Endothelial cell of umbilical vein (primary cell): ENCODE measurements at regions not wholly inside any gene's neighbourhood (a gene's known extent, or its start where the extent isn't known, plus 50 kb on each side); places are given as distances from the start of the nearest gene placed in this dataset.

ENCODE experiments used
- BruUV-seq: library from RNA; stranded (reverse); fragments of 400-500 nt; replicated peaks from 2 replicates; lab custom pipeline; 2021; lab: Mats Ljungman, UMichigan
- CTCF ChIA-PET: fragments of 300-600, 350-600 bp; sonication (Branson Sonifier 250); formaldehyde crosslinking; loops from one replicate; lab custom pipeline; 2021; ENCODE audit warnings: antibody characterized with exemption, inconsistent platforms; lab: Charles Lee
- POLR2A ChIA-PET: fragments of 300-600, 350-600 bp; sonication (Branson Sonifier 250); formaldehyde crosslinking; loops from one replicate; lab custom pipeline; 2021; ENCODE audit warnings: antibody characterized with exemption, inconsistent platforms; lab: Charles Lee
- DNase-seq: peaks from one replicate; pipeline ENCODE4 v3.0.0-alpha.2; 2011; ENCODE audit warnings: low read depth, low spot score
- FAIRE-seq: peaks from 2 replicates; lab custom pipeline; 2011; peaks lifted over from hg19 to GRCh38; lab: Jason Lieb, UNC
- H2AFZ ChIP-seq: 2 replicates; pipeline ENCODE4 v1.6.0; 2012; ENCODE audit warnings: low read depth, low read length, control low read depth, inconsistent platforms
- H3K27ac ChIP-seq: 2 replicates; pipeline ENCODE4 v1.5.1; 2011; ENCODE audit warnings: low read depth, mild to moderate bottlenecking, control low read depth, low read length, moderate library complexity; ENCODE audit not compliant: insufficient read depth
- H3K27me3 ChIP-seq, 2 experiments: 2 replicates each; pipeline versions ENCODE4 v1.6.0 to v1.6.1; 2011; ENCODE audit warnings: low read length in 2 of 2, mixed read lengths in 1 of 2; ENCODE audit not compliant: control insufficient read depth in 2 of 2, insufficient read depth in 2 of 2
- H3K36me3 ChIP-seq, 2 experiments: 2 replicates in 1 of 2; 3 replicates in 1 of 2; pipeline ENCODE4 v1.5.1; 2011; ENCODE audit warnings: low read length in 2 of 2, mild to moderate bottlenecking in 1 of 2, moderate library complexity in 1 of 2; ENCODE audit not compliant: control insufficient read depth in 2 of 2, insufficient read depth in 2 of 2; ENCODE audit errors: extremely low read depth in 1 of 2
- H3K4me1 ChIP-seq: 3 replicates; pipeline ENCODE4 v1.5.1; 2011; ENCODE audit warnings: mild to moderate bottlenecking, low read length; ENCODE audit not compliant: control insufficient read depth, insufficient read depth; ENCODE audit errors: extremely low read depth
- H3K4me2 ChIP-seq: 2 replicates; pipeline ENCODE4 v1.6.1; 2011; ENCODE audit warnings: low read length, control low read depth, mixed read lengths; ENCODE audit not compliant: insufficient read depth
- H3K4me3 ChIP-seq, 3 experiments: fragments of 200-600 bp in 1 of 3; sonication (generic), shearing (Covaris generic) in 1 of 3; replicated peaks in 1 of 3; 2 replicates each; pipeline ENCODE4 v1.5.1; 2011 to 2016; ENCODE audit warnings: control low read depth in 3 of 3, low read length in 3 of 3, mild to moderate bottlenecking in 2 of 3, inconsistent platforms in 1 of 3, low read depth in 1 of 3, moderate library complexity in 1 of 3; ENCODE audit not compliant: insufficient read depth in 1 of 3
- H3K79me2 ChIP-seq: 2 replicates; pipeline ENCODE4 v1.6.0; 2012; ENCODE audit warnings: low read length, inconsistent platforms; ENCODE audit not compliant: control insufficient read depth, insufficient read depth
- H3K9ac ChIP-seq: replicated peaks from 2 replicates; pipeline ENCODE3; 2011; ENCODE audit warnings: low read length, control low read depth; ENCODE audit not compliant: insufficient read depth; ENCODE audit errors: extremely low read depth
- H3K9me1 ChIP-seq: replicated peaks from 3 replicates; pipeline ENCODE4 v1.6.0; 2011; ENCODE audit warnings: mild to moderate bottlenecking, low read length; ENCODE audit not compliant: control insufficient read depth, insufficient read depth; ENCODE audit errors: extremely low read depth
- H3K9me3 ChIP-seq: replicated peaks from 2 replicates; pipeline ENCODE4 v1.5.1; 2012; ENCODE audit warnings: low read length, inconsistent platforms; ENCODE audit not compliant: control insufficient read depth, insufficient read depth
- H4K20me1 ChIP-seq: replicated peaks from 2 replicates; pipeline ENCODE3; 2011; ENCODE audit warnings: mild to moderate bottlenecking, low read length; ENCODE audit not compliant: control insufficient read depth, insufficient read depth; ENCODE audit errors: extremely low read depth
- EZH2 ChIP-seq: IDR thresholded peaks from 2 replicates; pipeline ENCODE4 v1.6.1; 2012; ENCODE audit warnings: borderline replicate concordance, low read depth, mild to moderate bottlenecking, moderate library complexity, low read length, inconsistent platforms; ENCODE audit not compliant: severe bottlenecking
- FOS ChIP-seq: IDR thresholded peaks from 2 replicates; pipeline ENCODE4 v1.6.1; 2011; ENCODE audit warnings: mild to moderate bottlenecking, low read length, moderate library complexity, borderline replicate concordance; ENCODE audit not compliant: insufficient read depth
- GATA2 ChIP-seq: IDR thresholded peaks from 2 replicates; pipeline ENCODE4 v1.7.0; 2011; ENCODE audit warnings: low read depth, mild to moderate bottlenecking, moderate library complexity, mixed read lengths, low read length; ENCODE audit not compliant: insufficient read length, insufficient read depth
- JUN ChIP-seq: IDR thresholded peaks from 2 replicates; pipeline ENCODE4 v1.6.1; 2011; ENCODE audit warnings: borderline replicate concordance, low read depth; ENCODE audit not compliant: insufficient read length, insufficient read depth
- MYC ChIP-seq: IDR thresholded peaks from one replicate; pipeline ENCODE4 v1.6.1; 2011; ENCODE audit warnings: mild to moderate bottlenecking, low read depth, low read length
- POLR2A ChIP-seq: IDR thresholded peaks from 2 replicates; pipeline ENCODE4 v1.6.1; 2012; ENCODE audit warnings: low read depth, mild to moderate bottlenecking, control low read depth, low read length
- POLR2AphosphoS5 ChIP-seq: IDR thresholded peaks from 2 replicates; pipeline ENCODE4 v1.6.1; 2012; ENCODE audit warnings: low read depth, mild to moderate bottlenecking, control low read depth, low read length, moderate library complexity; ENCODE audit not compliant: insufficient read depth
- dilution Hi-C: fragments of 300-500 bp; cut with MboI; formaldehyde crosslinking; loops from one replicate; pipeline ENCODE4 v1.15.0; 2019; ENCODE audit warnings: low sequenced_read_pairs; ENCODE audit not compliant: extremely low pct_ligation_motif_present
- intact Hi-C: fragments of 100-400 bp; cut with micrococcal nuclease; formaldehyde crosslinking; loops from one replicate; pipeline ENCODE4 v1.10.0; 2022
- TF ChIP-seq, protein P1 (sequence below), 2 donors: IDR thresholded peaks; 1 replicate in 1 of 2; 2 replicates in 1 of 2; pipeline ENCODE4 v1.5.1; 2011; ENCODE audit warnings: low read length in 2 of 2, mild to moderate bottlenecking in 2 of 2, moderate library complexity in 2 of 2, control low read depth in 1 of 2, inconsistent platforms in 1 of 2, low read depth in 1 of 2; ENCODE audit not compliant: insufficient read depth in 1 of 2; ENCODE audit errors: extremely low read depth in 1 of 2
- TF ChIP-seq, protein P2 (sequence below): IDR thresholded peaks from 2 replicates; pipeline ENCODE4 v1.6.1; 2011; ENCODE audit not compliant: insufficient read depth, insufficient read length

DNA sequence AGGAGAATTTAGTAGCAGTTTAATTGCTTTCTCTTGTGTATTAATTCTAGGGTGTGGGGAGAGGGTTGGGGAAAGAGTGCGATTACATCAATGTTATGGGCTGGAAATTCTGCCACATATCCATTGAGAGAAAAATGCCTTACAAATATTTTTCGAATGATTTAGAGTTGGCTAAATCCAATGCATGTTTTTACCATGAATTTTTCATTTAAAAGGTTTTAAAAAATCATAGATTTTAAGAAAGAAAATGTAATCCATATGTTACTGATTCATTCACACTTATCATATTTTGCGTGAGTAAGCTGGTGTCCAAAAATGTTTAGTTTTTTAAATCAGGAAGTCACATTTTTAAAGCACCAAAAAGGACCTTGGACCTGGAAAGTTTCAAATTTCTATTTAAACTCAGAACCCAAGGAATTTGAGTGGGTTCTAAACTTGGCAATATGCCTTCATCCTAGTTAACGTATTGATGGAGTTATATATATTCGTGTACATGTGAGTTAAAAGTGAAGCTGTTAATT, 627.4 kb upstream of the CITED2 start:
- FAIRE-seq (no peak), DNase-seq (no peak)
- Histone ChIP-seq H3K4me1 (no peaks in the 10 kb centered on the region), H4K20me1 (no peaks in the 10 kb centered on the region), H3K4me3 (no peak overlapping the region), H3K27ac (no peak overlapping the region), H3K4me2 (no peak overlapping the region), H2AFZ (no peak overlapping the region), H3K27me3 (no peaks in the 10 kb centered on the region), H3K9me1 (no peaks in the 10 kb centered on the region), H3K9ac (no peak overlapping the region), H3K36me3 (no peaks in the 10 kb centered on the region), H3K79me2 (no peaks in the 10 kb centered on the region), H3K9me3 (no peaks in the 10 kb centered on the region)
- CTCF ChIA-PET, result no interaction called here
- no TSS peak for BruUV-seq
- POLR2A ChIA-PET, result no interaction called here
- dilution Hi-C loops (no loop called here), intact Hi-C loops (no loop called here)
- TF ChIP-seq POLR2A (no peak), MYC (no peak)
- TF ChIP-seq, protein P1, sequence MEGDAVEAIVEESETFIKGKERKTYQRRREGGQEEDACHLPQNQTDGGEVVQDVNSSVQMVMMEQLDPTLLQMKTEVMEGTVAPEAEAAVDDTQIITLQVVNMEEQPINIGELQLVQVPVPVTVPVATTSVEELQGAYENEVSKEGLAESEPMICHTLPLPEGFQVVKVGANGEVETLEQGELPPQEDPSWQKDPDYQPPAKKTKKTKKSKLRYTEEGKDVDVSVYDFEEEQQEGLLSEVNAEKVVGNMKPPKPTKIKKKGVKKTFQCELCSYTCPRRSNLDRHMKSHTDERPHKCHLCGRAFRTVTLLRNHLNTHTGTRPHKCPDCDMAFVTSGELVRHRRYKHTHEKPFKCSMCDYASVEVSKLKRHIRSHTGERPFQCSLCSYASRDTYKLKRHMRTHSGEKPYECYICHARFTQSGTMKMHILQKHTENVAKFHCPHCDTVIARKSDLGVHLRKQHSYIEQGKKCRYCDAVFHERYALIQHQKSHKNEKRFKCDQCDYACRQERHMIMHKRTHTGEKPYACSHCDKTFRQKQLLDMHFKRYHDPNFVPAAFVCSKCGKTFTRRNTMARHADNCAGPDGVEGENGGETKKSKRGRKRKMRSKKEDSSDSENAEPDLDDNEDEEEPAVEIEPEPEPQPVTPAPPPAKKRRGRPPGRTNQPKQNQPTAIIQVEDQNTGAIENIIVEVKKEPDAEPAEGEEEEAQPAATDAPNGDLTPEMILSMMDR (IDR thresholded peaks at IDR 0.05; ENCODE audit: extremely low read depth in 1 of 2, insufficient read depth in 1 of 2, low read depth in 1 of 2, low read length in 2 of 2), result no peak
- TF ChIP-seq, protein P2, sequence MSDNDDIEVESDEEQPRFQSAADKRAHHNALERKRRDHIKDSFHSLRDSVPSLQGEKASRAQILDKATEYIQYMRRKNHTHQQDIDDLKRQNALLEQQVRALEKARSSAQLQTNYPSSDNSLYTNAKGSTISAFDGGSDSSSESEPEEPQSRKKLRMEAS, result no peak

DNA sequence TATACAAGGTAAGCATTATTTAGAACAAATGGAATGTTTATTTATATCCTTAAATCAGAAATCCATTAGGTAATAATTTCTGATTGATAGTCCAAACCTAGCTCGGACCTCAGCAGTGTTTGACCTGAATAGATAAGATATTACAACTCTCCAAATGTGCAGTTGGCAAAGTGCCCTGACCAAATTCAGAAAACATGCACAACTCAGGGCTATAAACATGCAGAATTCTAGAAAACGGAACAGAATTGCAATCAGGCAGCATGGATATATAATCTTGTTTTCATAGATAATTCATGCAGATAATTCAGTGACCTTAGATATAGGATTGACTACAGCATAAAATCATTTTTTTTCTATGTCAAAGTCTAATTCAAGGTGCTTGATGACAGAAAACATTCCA, 626.6 kb upstream of the CITED2 start:
- POLR2A ChIA-PET, result no interaction called here
- DNase-seq (no peak), FAIRE-seq (peak; percentile 59)
- H3K9ac ChIP-seq, result no peak overlapping the region
- BruUV-seq, result no TSS peak
- no peak overlapping the region for H3K27ac ChIP-seq
- H3K4me3 ChIP-seq, result no peak overlapping the region
- no peak for TF ChIP-seq POLR2A
- TF ChIP-seq, protein P1 (IDR thresholded peaks at IDR 0.05; ENCODE audit: extremely low read depth in 1 of 2, insufficient read depth in 1 of 2, low read depth in 1 of 2, low read length in 2 of 2), result no peak
- TF ChIP-seq POLR2AphosphoS5, result no peak
- no peak for TF ChIP-seq GATA2
- TF ChIP-seq MYC, result no peak
- no peak for TF ChIP-seq JUN
- TF ChIP-seq, protein P2, result no peak
- TF ChIP-seq EZH2, result no peak
- TF ChIP-seq FOS, result no peak
- H3K4me2 ChIP-seq, result no peak overlapping the region
- no peaks in the 10 kb centered on the region for H4K20me1 ChIP-seq
- no peaks in the 10 kb centered on the region for H3K79me2 ChIP-seq
- dilution Hi-C loops, result no loop called here
- H3K9me3 ChIP-seq, result no peaks in the 10 kb centered on the region
- no peaks in the 10 kb centered on the region for H3K27me3 ChIP-seq
- no peaks in the 10 kb centered on the region for H3K36me3 ChIP-seq
- no peaks in the 10 kb centered on the region for H3K4me1 ChIP-seq
- H2AFZ ChIP-seq, result no peak overlapping the region
- no peaks in the 10 kb centered on the region for H3K9me1 ChIP-seq
- intact Hi-C loops, result no loop called here
- CTCF ChIA-PET, result no interaction called here
